ENCODE measurements at regions not wholly inside any gene's neighbourhood (a gene's known extent, or its start where the extent isn't known, plus 50 kb on each side); places are given as distances from the start of the nearest gene placed in this dataset.

DNA sequence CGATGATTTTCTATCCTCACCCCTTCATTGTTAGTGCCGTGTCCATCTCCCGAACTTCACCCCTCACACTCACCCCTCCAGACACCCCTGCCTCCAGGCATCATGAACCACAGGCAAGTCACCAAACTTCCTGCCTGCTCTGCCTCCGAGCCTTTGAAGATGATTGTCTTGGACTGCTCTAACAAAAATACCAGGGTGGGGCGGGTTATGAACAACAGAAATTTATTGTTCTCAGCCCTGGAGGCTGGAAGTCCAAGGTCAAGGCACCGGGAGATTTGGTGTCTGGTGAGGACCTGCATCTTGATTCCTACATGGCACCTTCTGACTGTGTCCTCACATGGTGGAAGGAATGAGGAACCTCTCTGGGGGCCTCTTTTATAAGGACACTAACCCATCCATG, 1508.3 kb downstream of the TBC1D22A start:
- H3K4me3 ChIP-seq (ENCODE audit: low read length), result no peak overlapping the region
- no peaks in the 10 kb centered on the region for H3K9me3 ChIP-seq (ENCODE audit: low read length)
- peaks cover 11% of the 10 kb centered on the region for H3K27me3 ChIP-seq (ENCODE audit: insufficient read depth, low read length)
- H3K36me3 ChIP-seq (ENCODE audit: insufficient read depth, low read length), result no peaks in the 10 kb centered on the region
- no peaks in the 10 kb centered on the region for H3K4me1 ChIP-seq (ENCODE audit: insufficient read depth, low read length)
- H2AFZ ChIP-seq (ENCODE audit: low read depth, low read length), result no peak overlapping the region

DNA sequence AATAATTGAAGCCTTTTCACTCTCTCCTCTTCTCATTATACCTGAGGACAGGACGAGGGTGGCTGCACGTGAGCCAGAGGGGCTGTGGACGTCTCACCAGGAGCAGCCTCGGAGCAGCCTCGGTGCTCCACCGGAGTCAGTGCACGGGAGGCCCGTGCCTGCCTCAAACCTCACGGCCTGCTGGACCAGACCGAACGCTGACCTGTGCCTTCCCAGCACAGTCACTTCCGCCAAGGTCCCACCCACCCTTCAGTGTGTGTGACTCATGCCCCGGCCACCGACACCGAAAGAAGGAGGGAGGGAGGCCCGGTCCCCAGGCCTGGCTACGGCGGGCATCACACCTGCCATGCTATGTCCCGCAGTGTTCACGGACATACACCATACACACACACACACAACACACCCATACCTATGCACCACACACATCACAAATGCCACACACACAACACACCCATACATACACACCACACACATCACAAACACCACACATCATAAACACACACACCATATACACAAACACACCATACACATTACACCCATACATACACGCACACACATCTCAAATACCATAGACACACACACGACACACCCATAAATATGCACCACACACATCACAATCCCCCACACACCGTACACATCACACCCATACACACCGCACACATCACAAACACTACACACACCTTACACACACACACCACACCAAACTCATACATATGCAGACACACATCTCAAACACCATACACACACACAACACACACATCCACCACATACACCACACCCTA, 1506.5 kb downstream of the TBC1D22A start:
- no peaks in the 10 kb centered on the region for H3K4me1 ChIP-seq (ENCODE audit: insufficient read depth, low read length)
- H3K36me3 ChIP-seq (ENCODE audit: insufficient read depth, low read length), result no peaks in the 10 kb centered on the region
- H3K4me3 ChIP-seq (ENCODE audit: low read length), result no peak overlapping the region
- no peaks in the 10 kb centered on the region for H3K9me3 ChIP-seq (ENCODE audit: low read length)
- peaks cover 11% of the 10 kb centered on the region for H3K27me3 ChIP-seq (ENCODE audit: insufficient read depth, low read length)
- H2AFZ ChIP-seq (ENCODE audit: low read depth, low read length), result no peak overlapping the region

DNA sequence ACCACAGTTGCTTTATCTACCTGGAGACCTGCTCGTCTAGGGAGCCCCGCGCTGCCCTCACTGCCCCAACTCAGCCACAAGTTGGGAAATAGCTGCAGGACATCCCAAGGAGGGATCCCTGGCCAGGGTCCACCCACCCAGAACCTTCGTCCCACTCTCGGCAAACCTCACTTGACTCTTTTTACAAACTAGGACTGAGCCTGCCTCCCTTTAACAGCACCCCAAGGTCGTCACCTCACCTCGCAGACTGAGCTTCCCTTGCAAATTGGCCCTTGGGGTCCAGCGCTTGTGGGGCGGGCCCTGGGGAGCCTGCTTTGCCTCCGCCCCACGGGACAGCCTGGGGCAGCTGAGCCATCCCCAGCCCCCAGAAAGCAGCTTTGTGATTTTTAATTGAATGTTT, 1505.8 kb downstream of the TBC1D22A start:
- Histone ChIP-seq H3K36me3 (ENCODE audit: insufficient read depth, low read length) (no peaks in the 10 kb centered on the region), H3K4me3 (ENCODE audit: low read length) (no peak overlapping the region), H3K27me3 (ENCODE audit: insufficient read depth, low read length) (peaks cover 14% of the 10 kb centered on the region), H3K9me3 (ENCODE audit: low read length) (no peaks in the 10 kb centered on the region), H2AFZ (ENCODE audit: low read depth, low read length) (no peak overlapping the region), H3K4me1 (ENCODE audit: insufficient read depth, low read length) (no peaks in the 10 kb centered on the region)

DNA sequence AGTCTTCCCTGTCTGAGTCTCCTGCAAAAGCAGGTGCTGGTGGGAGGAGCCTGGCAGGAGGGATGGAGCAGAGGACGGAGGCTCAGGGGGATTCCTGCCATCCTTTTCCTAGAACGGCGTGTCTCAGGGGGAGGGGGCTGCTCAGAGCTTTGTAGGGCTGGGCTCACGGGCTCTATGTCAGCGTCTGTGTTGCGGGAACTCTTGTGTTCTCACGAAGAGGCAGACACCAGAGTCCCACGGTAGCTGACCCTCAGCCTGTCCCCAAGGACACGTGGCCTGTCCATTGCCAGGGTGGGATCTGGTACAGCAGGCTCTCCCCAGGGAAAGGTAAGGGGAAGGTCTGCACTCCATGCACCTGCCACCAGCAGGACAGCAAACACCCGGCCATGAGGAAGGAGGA, 1505.2 kb downstream of the TBC1D22A start:
- no peak overlapping the region for H3K4me3 ChIP-seq (ENCODE audit: low read length)
- no peaks in the 10 kb centered on the region for H3K4me1 ChIP-seq (ENCODE audit: insufficient read depth, low read length)
- H3K36me3 ChIP-seq (ENCODE audit: insufficient read depth, low read length), result no peaks in the 10 kb centered on the region
- no peak overlapping the region for H2AFZ ChIP-seq (ENCODE audit: low read depth, low read length)
- H3K9me3 ChIP-seq (ENCODE audit: low read length), result no peaks in the 10 kb centered on the region
- peaks cover 14% of the 10 kb centered on the region for H3K27me3 ChIP-seq (ENCODE audit: insufficient read depth, low read length)

DNA sequence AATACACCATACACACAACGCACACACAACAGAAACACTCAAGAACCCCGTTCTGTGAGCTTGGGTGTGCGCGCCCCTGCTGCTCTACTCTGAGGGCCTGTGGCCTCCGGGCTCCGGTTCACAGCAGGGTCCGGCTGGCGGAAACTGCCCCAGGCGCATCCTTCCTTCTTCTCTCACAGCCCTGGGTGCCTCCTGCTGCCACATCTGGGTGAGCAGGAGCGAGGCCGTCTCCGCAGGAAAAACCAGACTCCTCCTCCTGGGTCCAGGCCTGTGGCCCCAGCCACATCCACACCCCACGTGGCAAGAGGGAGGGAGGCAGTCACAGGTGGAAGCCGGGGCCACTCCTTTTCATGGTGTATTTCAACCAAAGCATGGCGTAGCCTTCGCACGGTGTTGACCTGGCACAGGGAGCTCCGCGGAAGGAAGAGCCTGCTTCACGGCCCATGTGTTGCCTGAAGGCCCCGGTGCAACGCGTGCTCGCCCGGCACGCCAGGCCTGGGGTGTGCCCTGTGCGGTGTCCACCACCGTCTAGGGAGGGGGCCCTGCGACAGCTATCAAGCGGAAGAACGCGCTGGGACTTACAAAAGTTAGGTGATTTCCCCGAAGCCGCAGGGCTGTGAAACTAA, 1502.7 kb downstream of the TBC1D22A start:
- no peak overlapping the region for H2AFZ ChIP-seq (ENCODE audit: low read depth, low read length)
- H3K9me3 ChIP-seq (ENCODE audit: low read length), result no peaks in the 10 kb centered on the region
- no peak overlapping the region for H3K4me3 ChIP-seq (ENCODE audit: low read length)
- H3K27me3 ChIP-seq (ENCODE audit: insufficient read depth, low read length), result peaks cover 14% of the 10 kb centered on the region
- no peaks in the 10 kb centered on the region for H3K36me3 ChIP-seq (ENCODE audit: insufficient read depth, low read length)
- no peaks in the 10 kb centered on the region for H3K4me1 ChIP-seq (ENCODE audit: insufficient read depth, low read length)

DNA sequence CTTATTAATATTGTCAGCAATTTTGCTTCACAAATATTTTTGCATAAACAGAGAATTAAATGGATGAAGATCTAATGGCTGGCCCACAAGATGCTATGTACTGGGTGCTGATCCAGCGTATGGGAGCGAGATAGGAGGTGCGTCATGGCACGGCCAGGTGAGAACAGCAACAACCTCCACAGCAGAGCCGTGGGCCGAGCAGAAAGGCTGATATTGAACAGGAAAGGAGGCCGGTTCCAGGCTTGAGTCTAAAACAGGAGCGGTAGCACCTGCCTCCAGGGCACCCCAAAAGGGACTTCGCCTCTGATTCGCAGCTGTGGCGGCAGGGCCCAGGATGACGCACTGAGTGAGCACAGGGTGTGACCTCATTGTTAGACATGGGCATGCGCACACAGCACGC, 1502.1 kb downstream of the TBC1D22A start:
- Histone ChIP-seq H3K4me1 (ENCODE audit: insufficient read depth, low read length) (no peaks in the 10 kb centered on the region), H3K36me3 (ENCODE audit: insufficient read depth, low read length) (no peaks in the 10 kb centered on the region), H3K4me3 (ENCODE audit: low read length) (no peak overlapping the region), H3K9me3 (ENCODE audit: low read length) (no peaks in the 10 kb centered on the region), H2AFZ (ENCODE audit: low read depth, low read length) (no peak overlapping the region), H3K27me3 (ENCODE audit: insufficient read depth, low read length) (peaks cover 15% of the 10 kb centered on the region)

- no peak overlapping the region for H2AFZ ChIP-seq (ENCODE audit: low read depth, low read length)
Observed at GRCh38 chr22:48263791-48264351, 1501.4 kb downstream of the TBC1D22A start.

DNA sequence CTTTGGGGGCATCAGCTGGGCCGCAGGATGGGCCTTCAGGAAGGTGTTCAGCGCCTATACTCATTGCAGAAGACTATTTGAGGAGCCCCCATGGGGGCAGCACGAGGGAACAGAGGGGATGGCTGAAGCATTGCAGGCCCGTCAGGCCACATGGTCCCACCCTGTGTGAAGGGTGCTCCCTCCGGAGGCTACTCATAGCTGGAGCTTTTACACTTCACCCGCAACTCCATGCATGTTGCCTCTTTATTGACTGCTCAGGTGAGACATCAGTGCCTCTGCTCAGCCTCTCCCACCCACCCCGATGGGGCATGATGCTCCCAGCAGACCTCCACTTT, 1500.9 kb downstream of the TBC1D22A start:
- no peak overlapping the region for H2AFZ ChIP-seq (ENCODE audit: low read depth, low read length)
- H3K36me3 ChIP-seq (ENCODE audit: insufficient read depth, low read length), result no peaks in the 10 kb centered on the region
- H3K27me3 ChIP-seq (ENCODE audit: insufficient read depth, low read length), result peaks cover 14% of the 10 kb centered on the region

More at GRCh38 chr22:48263791-48264351, 1501.4 kb downstream of the TBC1D22A start:
- Histone ChIP-seq H3K9me3 (ENCODE audit: low read length) (no peaks in the 10 kb centered on the region), H3K36me3 (ENCODE audit: insufficient read depth, low read length) (no peaks in the 10 kb centered on the region), H3K4me3 (ENCODE audit: low read length) (no peak overlapping the region), H3K27me3 (ENCODE audit: insufficient read depth, low read length) (peaks cover 15% of the 10 kb centered on the region), H3K4me1 (ENCODE audit: insufficient read depth, low read length) (no peaks in the 10 kb centered on the region)

GRCh38 chr22:48262596-48263430, 1500.4 kb downstream of the TBC1D22A start:
- no peaks in the 10 kb centered on the region for H3K36me3 ChIP-seq (ENCODE audit: insufficient read depth, low read length)
- no peak overlapping the region for H3K4me3 ChIP-seq (ENCODE audit: low read length)
- H2AFZ ChIP-seq (ENCODE audit: low read depth, low read length), result no peak overlapping the region
- H3K4me1 ChIP-seq (ENCODE audit: insufficient read depth, low read length), result no peaks in the 10 kb centered on the region
- no peaks in the 10 kb centered on the region for H3K9me3 ChIP-seq (ENCODE audit: low read length)
- H3K27me3 ChIP-seq (ENCODE audit: insufficient read depth, low read length), result peaks cover 10% of the 10 kb centered on the region

More for the DNA sequence above, 1500.9 kb downstream of the TBC1D22A start:
- H3K4me1 ChIP-seq (ENCODE audit: insufficient read depth, low read length), result no peaks in the 10 kb centered on the region
- no peaks in the 10 kb centered on the region for H3K9me3 ChIP-seq (ENCODE audit: low read length)
- no peak overlapping the region for H3K4me3 ChIP-seq (ENCODE audit: low read length)

- Histone ChIP-seq H3K4me1 (ENCODE audit: insufficient read depth, low read length) (no peaks in the 10 kb centered on the region), H3K4me3 (ENCODE audit: low read length) (no peak overlapping the region), H3K9me3 (ENCODE audit: low read length) (no peaks in the 10 kb centered on the region)
Observed at GRCh38 chr22:48261706-48262105, 1499.3 kb downstream of the TBC1D22A start.

GRCh38 chr22:48261048-48261621, 1498.7 kb downstream of the TBC1D22A start:
- Histone ChIP-seq H3K4me1 (ENCODE audit: insufficient read depth, low read length) (no peaks in the 10 kb centered on the region), H2AFZ (ENCODE audit: low read depth, low read length) (no peak overlapping the region), H3K9me3 (ENCODE audit: low read length) (no peaks in the 10 kb centered on the region), H3K4me3 (ENCODE audit: low read length) (no peak overlapping the region), H3K36me3 (ENCODE audit: insufficient read depth, low read length) (no peaks in the 10 kb centered on the region), H3K27me3 (ENCODE audit: insufficient read depth, low read length) (peaks cover 11% of the 10 kb centered on the region)

More at GRCh38 chr22:48261706-48262105, 1499.3 kb downstream of the TBC1D22A start:
- Histone ChIP-seq H3K36me3 (ENCODE audit: insufficient read depth, low read length) (no peaks in the 10 kb centered on the region), H3K27me3 (ENCODE audit: insufficient read depth, low read length) (peaks cover 11% of the 10 kb centered on the region), H2AFZ (ENCODE audit: low read depth, low read length) (no peak overlapping the region)

DNA sequence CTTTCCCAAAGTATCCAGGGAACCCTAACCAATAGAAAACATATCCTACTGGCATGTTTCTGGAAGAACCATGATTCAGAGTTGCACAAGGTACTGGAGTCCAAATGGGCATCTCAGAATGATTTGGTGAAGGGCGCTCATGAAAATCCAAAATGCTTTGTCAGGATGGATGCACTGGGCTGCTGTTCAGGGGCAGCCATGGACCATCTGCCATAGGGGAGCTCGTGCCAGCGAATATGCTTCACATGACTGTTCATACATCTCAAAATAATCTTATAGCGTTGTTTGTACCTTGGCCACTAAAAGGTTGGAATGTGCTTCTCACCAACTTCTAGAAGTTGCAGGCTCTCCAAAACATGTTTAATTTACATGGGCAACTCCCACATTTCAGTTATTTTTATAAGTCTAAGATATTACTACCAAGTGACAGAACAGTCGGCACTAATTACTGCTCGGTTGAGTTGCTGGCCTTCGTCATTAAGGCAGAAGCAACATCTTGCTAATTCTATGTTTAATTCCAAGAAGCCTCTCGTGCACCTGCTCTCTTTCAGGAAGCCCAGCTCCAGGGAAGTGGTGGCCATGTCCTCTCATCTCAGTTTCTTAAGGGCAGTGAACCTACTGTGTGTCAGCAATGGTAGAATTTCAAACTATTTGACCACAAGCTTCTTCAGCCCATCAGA, 1497.7 kb downstream of the TBC1D22A start:
- no peaks in the 10 kb centered on the region for H3K36me3 ChIP-seq (ENCODE audit: insufficient read depth, low read length)
- peaks cover 11% of the 10 kb centered on the region for H3K27me3 ChIP-seq (ENCODE audit: insufficient read depth, low read length)
- H2AFZ ChIP-seq (ENCODE audit: low read depth, low read length), result no peak overlapping the region
- H3K4me1 ChIP-seq (ENCODE audit: insufficient read depth, low read length), result no peaks in the 10 kb centered on the region
- H3K9me3 ChIP-seq (ENCODE audit: low read length), result no peaks in the 10 kb centered on the region
- no peak overlapping the region for H3K4me3 ChIP-seq (ENCODE audit: low read length)

Data from neuron (in vitro differentiated cells).